Tibial nerve (tissue), 4 donors: ENCODE measurements at regions not wholly inside any gene's neighbourhood (a gene's known extent, or its start where the extent isn't known, plus 50 kb on each side); places are given as distances from the start of the nearest gene placed in this dataset.

Experiments
- EP300 ChIP-seq, 2 donors: sonication (generic); formaldehyde crosslinking; IDR thresholded peaks; one replicate each; pipeline ENCODE4 v1.6.1; 2017; ENCODE audit warnings: antibody characterized with exemption in 2 of 2, mild to moderate bottlenecking in 1 of 2
- TF ChIP-seq, protein P1 (sequence below), 5 experiments: fragments of 200-600 bp in 3 of 5; fragments of 450-650 bp in 2 of 5; sonication (generic) in 3 of 5; IDR thresholded peaks; one replicate each; pipeline ENCODE4 v1.5.1; 2016 to 2019; ENCODE audit warnings: antibody characterized with exemption in 5 of 5, mild to moderate bottlenecking in 3 of 5, moderate library complexity in 2 of 5

DNA sequence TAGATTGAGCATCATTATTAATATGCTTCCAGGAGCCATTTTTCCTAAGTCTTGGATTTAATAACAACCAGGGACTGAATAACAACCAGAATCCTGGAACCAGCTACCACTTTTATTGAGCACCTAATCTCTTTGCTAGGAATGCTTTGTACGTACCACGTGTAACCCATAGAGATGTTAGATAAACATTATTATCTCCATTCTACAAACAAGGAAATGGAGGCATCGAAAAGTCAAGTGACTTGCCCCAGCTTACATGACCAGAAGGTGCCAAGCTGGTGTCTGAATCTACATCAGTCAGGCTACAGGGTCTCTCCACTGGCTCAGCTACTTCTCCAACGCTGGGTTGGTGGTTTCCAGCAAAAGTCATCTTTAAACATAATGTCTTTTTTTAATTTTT lies 256.1 kb upstream of the ANKRD55 start:
- TF ChIP-seq, protein P1, sequence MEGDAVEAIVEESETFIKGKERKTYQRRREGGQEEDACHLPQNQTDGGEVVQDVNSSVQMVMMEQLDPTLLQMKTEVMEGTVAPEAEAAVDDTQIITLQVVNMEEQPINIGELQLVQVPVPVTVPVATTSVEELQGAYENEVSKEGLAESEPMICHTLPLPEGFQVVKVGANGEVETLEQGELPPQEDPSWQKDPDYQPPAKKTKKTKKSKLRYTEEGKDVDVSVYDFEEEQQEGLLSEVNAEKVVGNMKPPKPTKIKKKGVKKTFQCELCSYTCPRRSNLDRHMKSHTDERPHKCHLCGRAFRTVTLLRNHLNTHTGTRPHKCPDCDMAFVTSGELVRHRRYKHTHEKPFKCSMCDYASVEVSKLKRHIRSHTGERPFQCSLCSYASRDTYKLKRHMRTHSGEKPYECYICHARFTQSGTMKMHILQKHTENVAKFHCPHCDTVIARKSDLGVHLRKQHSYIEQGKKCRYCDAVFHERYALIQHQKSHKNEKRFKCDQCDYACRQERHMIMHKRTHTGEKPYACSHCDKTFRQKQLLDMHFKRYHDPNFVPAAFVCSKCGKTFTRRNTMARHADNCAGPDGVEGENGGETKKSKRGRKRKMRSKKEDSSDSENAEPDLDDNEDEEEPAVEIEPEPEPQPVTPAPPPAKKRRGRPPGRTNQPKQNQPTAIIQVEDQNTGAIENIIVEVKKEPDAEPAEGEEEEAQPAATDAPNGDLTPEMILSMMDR (IDR thresholded peaks at IDR 0.05), result no peak
- no peak for TF ChIP-seq EP300 (IDR thresholded peaks at IDR 0.05)
